NCI-H510A treated with DMSO at 0.1 percent for 48 hours (cell line): ENCODE measurements at regions not wholly inside any gene's neighbourhood (a gene's known extent, or its start where the extent isn't known, plus 50 kb on each side); places are given as distances from the start of the nearest gene placed in this dataset.

Experiments used
- DNase-seq: peaks from one replicate; lab custom pipeline; 2025; lab: John Stamatoyannopoulos, UW

GRCh38 chrX:34875204-34875603, 67.4 kb upstream of the FAM47B start:
- peak; percentile 54 for DNase-seq

- DNase-seq, result no peak
Observed at GRCh38 chrX:34877436-34877835, 65.2 kb upstream of the FAM47B start.

DNA sequence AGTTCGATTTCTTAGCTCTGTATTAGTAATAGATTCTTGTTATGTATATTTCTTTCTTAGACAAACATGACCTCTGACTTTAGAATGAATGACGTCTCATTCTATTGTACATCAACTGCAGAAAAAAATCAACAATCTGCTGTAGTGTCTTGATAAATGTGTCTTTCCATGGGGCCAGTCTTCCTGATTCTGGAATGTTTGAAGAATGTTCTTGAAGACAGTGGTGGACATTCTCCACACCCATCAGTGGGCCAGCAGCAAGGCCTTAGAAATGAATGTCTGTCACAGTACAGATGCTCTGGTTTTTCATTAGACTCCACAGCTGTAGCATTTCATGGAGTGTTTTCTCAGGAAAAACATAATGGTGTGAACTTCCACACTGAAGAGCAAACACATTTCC, 63.2 kb upstream of the FAM47B start:
- no peak for DNase-seq

DNA sequence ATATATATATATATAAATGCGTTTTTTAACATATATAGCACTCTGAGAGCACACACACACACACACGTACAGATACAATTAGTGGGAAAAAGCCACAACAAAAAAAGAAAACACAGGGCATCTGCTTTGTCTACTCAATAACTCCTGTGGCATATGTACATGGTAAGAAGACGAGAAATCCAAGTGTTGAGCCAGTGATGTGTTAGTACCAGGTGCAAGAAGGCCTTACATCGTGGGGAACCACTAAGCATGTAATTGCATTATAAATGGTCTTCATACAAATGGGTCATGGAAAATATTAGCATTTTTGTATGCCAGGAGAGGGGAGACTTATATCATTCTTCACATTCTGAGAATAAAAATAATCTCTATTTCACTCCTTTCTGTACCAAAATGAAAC, 62.7 kb upstream of the FAM47B start:
- DNase-seq, result no peak

- DNase-seq, result no peak
Observed at GRCh38 chrX:34880656-34881055, 61.9 kb upstream of the FAM47B start.

DNA sequence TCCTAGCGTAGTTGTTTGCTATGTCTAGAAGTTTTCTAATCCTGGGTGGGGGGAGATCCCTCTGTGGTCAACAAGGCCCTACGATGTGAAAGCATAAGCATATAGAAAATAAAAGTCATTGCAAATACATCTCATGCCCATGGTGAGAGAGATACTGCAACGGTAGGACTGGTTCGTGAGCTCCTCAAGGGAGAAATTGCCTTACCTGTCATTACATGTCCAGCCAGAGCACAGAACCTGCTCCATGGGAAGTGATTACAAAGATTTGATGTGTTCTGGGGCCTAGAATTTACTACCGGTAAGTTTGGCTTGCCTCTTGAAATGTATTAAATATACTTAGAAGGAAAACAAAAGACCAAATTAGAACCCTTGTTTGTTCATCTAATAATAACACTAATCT, 60.9 kb upstream of the FAM47B start:
- DNase-seq, result no peak

DNA sequence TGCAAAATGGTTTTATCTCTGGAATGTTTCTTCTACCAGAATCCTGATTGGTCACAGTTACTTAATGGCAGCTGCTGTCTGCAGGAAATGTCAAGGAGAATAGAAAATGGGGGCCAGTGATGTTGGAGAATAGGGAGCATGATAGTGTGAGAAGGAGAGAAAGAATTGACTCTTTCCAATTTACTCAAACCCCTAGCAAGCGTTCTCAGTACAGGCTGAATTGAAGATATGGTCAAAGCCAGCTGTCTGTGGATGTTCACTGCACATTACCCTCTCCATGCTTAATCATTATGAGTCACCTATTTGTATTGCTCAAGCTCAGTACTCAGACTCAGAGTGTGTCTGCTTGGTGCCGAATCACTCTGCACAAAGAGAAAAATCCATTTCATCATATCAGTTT, 57.8 kb upstream of the FAM47B start:
- peak; percentile 28 for DNase-seq

- no peak for DNase-seq
Observed at GRCh38 chrX:34886011-34886410, 56.6 kb upstream of the FAM47B start.

DNA sequence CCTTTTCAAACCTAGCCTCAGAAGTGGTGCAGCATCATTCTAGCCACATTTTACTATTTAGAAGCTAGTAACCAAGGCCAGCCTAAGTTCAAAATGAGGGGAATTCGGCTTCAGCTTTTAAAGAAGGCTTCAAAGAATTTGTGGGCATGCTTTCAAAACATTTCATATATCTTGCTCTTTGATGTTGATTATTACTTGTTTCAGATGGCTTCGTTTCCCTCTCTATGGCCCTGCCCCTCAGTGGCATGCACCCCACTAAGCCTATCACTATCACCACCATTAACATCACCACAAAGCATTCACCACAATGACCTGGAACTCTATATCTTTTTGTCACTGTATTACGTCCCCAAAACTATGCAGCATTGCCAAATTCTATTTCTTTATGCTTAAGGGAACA, 51.2 kb upstream of the FAM47B start:
- DNase-seq, result no peak
